Heart left ventricle (tissue), 16 donors: ENCODE measurements at regions not wholly inside any gene's neighbourhood (a gene's known extent, or its start where the extent isn't known, plus 50 kb on each side); places are given as distances from the start of the nearest gene placed in this dataset.
"Not testable (repeated sequence)": the region's sequence is repeated elsewhere in the genome, so short reads cannot be mapped to it uniquely, and the experiment has no call there.

Source experiments
- ATAC-seq, 4 donors: fragments of 200-7000 bp; cut with Tn5 transposase; one replicate each; pipeline ENCODE4 v1.9.1; 2020 to 2022; ENCODE audit warnings: moderate library complexity in 4 of 4, mild to moderate bottlenecking in 3 of 4, moderate number of reproducible peaks in 1 of 4
- DNase-seq, 5 donors: peaks; one replicate each; pipeline ENCODE4 v3.0.0-alpha.2; 2020
- H3K27ac ChIP-seq, 12 donors: fragments of 200-600 bp; sonication (generic) in 4 of 12; one replicate each; pipeline versions ENCODE4 v1.5.0 to v1.8.0; 2016 to 2022; ENCODE audit warnings: mild to moderate bottlenecking in 2 of 12
- H3K27me3 ChIP-seq, 9 donors: fragments of 200-600 bp; sonication (generic) in 2 of 9; one replicate each; pipeline versions ENCODE4 v1.5.1 to v1.8.0; 2016 to 2022; ENCODE audit warnings: mild to moderate bottlenecking in 3 of 9
- H3K36me3 ChIP-seq, 9 donors: fragments of 200-600 bp; sonication (generic) in 2 of 9; one replicate each; pipeline versions ENCODE4 v1.5.0 to v1.8.0; 2018 to 2022; ENCODE audit warnings: mild to moderate bottlenecking in 2 of 9
- H3K4me1 ChIP-seq, 12 donors: fragments of 200-600 bp; sonication (generic) in 4 of 12; one replicate each; pipeline versions ENCODE4 v1.5.0 to v1.8.0; 2016 to 2022; ENCODE audit warnings: mild to moderate bottlenecking in 3 of 12
- H3K4me3 ChIP-seq, 12 donors: fragments of 200-600 bp; sonication (generic) in 4 of 12; one replicate each; pipeline versions ENCODE4 v1.5.0 to v1.8.0; 2017 to 2022; ENCODE audit warnings: mild to moderate bottlenecking in 9 of 12, moderate library complexity in 4 of 12
- H3K9me3 ChIP-seq, 12 donors: fragments of 200-600 bp; sonication (generic) in 4 of 12; one replicate each; pipeline versions ENCODE4 v1.5.0 to v1.8.0; 2016 to 2022; ENCODE audit warnings: mild to moderate bottlenecking in 1 of 12
- POLR2A ChIP-seq, 2 donors: fragments of 450-650 bp; IDR thresholded peaks; one replicate each; pipeline ENCODE4 v1.6.1; 2017; ENCODE audit warnings: antibody characterized with exemption in 2 of 2, mild to moderate bottlenecking in 2 of 2, moderate library complexity in 2 of 2
- WGBS, 4 donors: extraction: QIAGEN DNeasy Blood & Tissue Kit in 2 of 4; methylation state at CpG; one replicate each; pipeline versions ENCODE4 v1.1.5 to v1.1.7; 2013 to 2018; 5-methylcytosine and 5-hydroxymethylcytosine counted together
- intact Hi-C, 10 donors: fragments of 100-400 bp; cut with DNase I; formaldehyde crosslinking; loops; one replicate each; pipeline versions ENCODE4 v1.11.1 to v1.14.2; 2022
- TF ChIP-seq, protein P1 (sequence below), 12 donors: fragments of 200-600 bp; sonication (generic) in 4 of 12; IDR thresholded peaks; one replicate each; pipeline versions ENCODE4 v1.5.0 to v1.8.0; 2018 to 2022; ENCODE audit warnings: antibody characterized with exemption in 12 of 12, mild to moderate bottlenecking in 5 of 12
- donor health status: ischemic (EF 13 %, LVEDD 7.1; RV severe dilation, severe dysfunction).
- donor health status: healthy with polysubstance abuse.
- donor health status: DM: no; HTN: yes; CAD: no.
- donor health status: DM: no; HTN: no; CAD: no.
- donor health status: ischemic (EF 25% LVEDD 6.9; RV normal size, moderate dysfunction).
- donor health status: ischemic (EF 25% LVEDD 5.7; RV mildly dilated, moderate dysfunction).
- donor health status: healthy.
- donor health status: DM: yes; HTN: yes; CAD: no.
- donor health status: ischemic (EF 35%, LVEDD 5.7; RV mildly dilated, moderate dysfunction).
- donor health status: nonischemic (EF 11% LVEDD 7.7; RV severe dilation, severe dysfunction).
- donor health status: DM: yes; HTN: yes; CAD: no.
- donor health status: PGD.
- donor health status: ischemic (EF 29% LVEDD 5.4; RV normal size, mild dysfunction).
- donor health status: nonischemic (EF 23%, LVEDD 6.1; RV moderate dilation, normal function).

DNA sequence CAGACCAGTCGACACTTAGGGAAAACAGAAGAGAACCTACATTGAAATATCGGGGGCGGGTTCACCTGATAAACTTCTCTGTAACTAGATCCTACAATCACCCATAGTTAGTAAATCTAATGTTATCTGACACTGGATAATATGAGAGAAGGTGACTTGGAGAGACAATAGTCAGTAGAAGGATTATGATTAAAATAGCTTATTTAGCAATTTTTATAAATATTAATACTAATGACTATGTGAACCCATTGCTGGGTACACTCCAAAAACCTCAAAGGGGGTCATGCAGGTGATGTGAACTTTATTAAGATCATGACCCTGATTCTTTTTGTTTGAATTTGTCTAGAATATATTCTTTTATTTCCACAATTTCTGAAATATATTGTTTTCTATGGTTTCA lies 164.1 kb upstream of the CCNH start:
- ATAC-seq, result no peak
- TF ChIP-seq, protein P1, sequence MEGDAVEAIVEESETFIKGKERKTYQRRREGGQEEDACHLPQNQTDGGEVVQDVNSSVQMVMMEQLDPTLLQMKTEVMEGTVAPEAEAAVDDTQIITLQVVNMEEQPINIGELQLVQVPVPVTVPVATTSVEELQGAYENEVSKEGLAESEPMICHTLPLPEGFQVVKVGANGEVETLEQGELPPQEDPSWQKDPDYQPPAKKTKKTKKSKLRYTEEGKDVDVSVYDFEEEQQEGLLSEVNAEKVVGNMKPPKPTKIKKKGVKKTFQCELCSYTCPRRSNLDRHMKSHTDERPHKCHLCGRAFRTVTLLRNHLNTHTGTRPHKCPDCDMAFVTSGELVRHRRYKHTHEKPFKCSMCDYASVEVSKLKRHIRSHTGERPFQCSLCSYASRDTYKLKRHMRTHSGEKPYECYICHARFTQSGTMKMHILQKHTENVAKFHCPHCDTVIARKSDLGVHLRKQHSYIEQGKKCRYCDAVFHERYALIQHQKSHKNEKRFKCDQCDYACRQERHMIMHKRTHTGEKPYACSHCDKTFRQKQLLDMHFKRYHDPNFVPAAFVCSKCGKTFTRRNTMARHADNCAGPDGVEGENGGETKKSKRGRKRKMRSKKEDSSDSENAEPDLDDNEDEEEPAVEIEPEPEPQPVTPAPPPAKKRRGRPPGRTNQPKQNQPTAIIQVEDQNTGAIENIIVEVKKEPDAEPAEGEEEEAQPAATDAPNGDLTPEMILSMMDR (IDR thresholded peaks at IDR 0.05), result no peak
- no peak for TF ChIP-seq POLR2A (IDR thresholded peaks at IDR 0.05)
- H3K4me3 ChIP-seq, result no peak overlapping the region
- no peak for DNase-seq
- H3K27me3 ChIP-seq, result no peaks in the 10 kb centered on the region
- intact Hi-C loops, result no loop called here
- H3K36me3 ChIP-seq, result no peaks in the 10 kb centered on the region
- H3K9me3 ChIP-seq, result no peaks in the 10 kb centered on the region
- 82 to 85% (median 83%) methylated on average over 3 of the region's 3 CpGs for WGBS, 4 donors
- H3K27ac ChIP-seq, result no peak overlapping the region
- no peaks in the 10 kb centered on the region for H3K4me1 ChIP-seq

DNA sequence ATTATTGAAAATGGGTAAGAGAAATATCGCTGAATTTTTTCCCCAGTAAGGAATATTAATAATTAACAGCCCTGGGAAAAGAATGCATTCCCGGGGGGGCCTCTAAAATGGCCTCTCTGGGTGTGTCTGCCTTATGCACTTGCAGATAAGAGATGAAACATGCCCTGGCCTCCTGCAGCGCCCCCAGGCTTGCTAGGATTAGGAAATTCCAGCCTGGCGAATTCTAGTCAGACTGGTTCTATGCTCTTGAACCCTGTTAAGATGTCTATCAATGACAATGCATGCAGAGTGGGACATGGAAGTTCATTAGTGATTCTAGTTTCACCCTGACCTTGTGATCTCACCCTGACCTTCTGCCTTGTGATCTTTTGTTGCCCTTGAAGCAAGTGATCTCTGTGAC lies 163.6 kb upstream of the CCNH start:
- intact Hi-C loops, H3K36me3 ChIP-seq, H3K27me3 ChIP-seq, H3K27ac ChIP-seq, H3K4me3 ChIP-seq, ATAC-seq, H3K9me3 ChIP-seq, DNase-seq, H3K4me1 ChIP-seq: not testable (repeated sequence)
- WGBS, 4 donors, result 53 to 72% (median 69%) methylated on average over 4 of the region's 4 CpGs

DNA sequence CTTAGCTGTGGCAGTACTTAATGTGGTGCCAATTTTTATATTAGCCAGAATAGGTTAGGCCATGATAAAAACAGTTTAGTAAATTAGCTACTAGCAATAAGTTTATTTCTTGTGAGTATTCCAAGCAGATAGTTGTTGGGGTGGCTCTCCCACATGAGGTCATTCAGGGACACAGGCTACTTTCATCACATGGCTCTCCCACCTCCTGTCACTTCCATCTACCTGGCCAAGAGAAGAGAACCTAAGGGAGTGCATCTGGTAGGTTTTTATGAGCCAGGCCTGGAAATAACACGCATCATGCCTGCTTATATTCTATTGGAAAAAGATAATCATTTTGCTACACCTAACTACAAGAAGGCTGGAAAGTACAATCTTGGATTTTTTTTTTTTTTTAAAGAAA lies 161.4 kb upstream of the CCNH start:
- H3K4me1 ChIP-seq, result no peaks in the 10 kb centered on the region
- no peak for DNase-seq
- no peak for TF ChIP-seq POLR2A (IDR thresholded peaks at IDR 0.05)
- TF ChIP-seq, protein P1 (IDR thresholded peaks at IDR 0.05), result no peak
- no peaks in the 10 kb centered on the region for H3K36me3 ChIP-seq
- intact Hi-C loops, result no loop called here
- H3K4me3 ChIP-seq, result no peak overlapping the region
- WGBS, 4 donors, result 77 to 87% (median 82%) methylated on average over 1 of the region's 1 CpG
- no peak overlapping the region for H3K27ac ChIP-seq
- no peaks in the 10 kb centered on the region for H3K27me3 ChIP-seq
- H3K9me3 ChIP-seq, result no peaks in the 10 kb centered on the region
- no peak for ATAC-seq

DNA sequence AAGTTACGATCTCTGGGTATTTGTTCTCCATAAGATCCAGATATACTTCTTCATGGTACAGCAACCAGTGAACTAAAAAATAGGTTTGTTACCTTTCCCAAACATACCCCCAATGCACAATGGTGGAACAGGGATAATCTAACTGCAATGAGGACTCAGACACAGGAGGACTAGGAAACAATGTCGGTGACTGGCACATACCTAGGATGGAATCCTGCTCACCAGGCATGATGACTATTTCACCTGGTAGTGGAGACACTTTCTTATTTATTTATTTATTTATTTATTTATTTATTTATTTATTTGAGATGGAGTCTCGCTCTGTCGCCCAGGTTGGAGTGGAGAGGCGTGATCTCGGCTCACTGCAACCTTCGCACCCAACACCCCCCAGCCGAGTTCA lies 159.9 kb upstream of the CCNH start:
- ATAC-seq, result no peak
- no peak for DNase-seq

DNA sequence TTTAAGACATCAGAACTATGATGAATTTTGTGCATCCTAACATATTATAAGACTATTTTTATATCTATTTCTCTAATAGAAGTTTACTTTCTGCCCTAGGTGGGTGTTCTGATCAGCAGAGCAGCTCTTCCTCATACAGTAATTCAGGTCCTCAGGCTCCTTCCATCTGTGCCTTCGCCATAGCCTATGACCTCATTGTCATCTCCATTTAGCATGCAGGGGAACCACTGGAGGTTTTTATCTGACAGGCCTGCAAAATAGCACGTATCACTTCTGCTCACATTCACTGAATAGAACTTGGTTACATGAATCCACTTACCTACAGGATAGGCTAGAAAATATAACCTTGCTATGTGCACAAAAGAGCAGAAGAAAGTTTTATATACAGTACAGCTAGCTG lies 159.4 kb upstream of the CCNH start:
- ATAC-seq (no peak), DNase-seq (no peak)
- no peaks in the 10 kb centered on the region for H3K9me3 ChIP-seq
- H3K27me3 ChIP-seq, result peaks cover 0 to under 1% (median 0%) of the 10 kb centered on the region in 9 donors
- intact Hi-C loops, result no loop called here
- H3K4me3 ChIP-seq, result no peak overlapping the region
- no peak overlapping the region for H3K27ac ChIP-seq
- TF ChIP-seq, protein P1 (IDR thresholded peaks at IDR 0.05), result no peak
- no peak for TF ChIP-seq POLR2A (IDR thresholded peaks at IDR 0.05)
- no peaks in the 10 kb centered on the region for H3K36me3 ChIP-seq
- H3K4me1 ChIP-seq, result no peaks in the 10 kb centered on the region
- 25 to 45% (median 27%) methylated on average over 2 of the region's 2 CpGs for WGBS, 4 donors

More for the DNA sequence above, 159.9 kb upstream of the CCNH start:
- no peaks in the 10 kb centered on the region for H3K4me1 ChIP-seq
- no peak for TF ChIP-seq POLR2A (IDR thresholded peaks at IDR 0.05)
- H3K27ac ChIP-seq, result no peak overlapping the region
- H3K27me3 ChIP-seq, result no peaks in the 10 kb centered on the region
- 90 to 95% (median 94%) methylated on average over 8 of the region's 8 CpGs for WGBS, 4 donors
- H3K9me3 ChIP-seq, result no peaks in the 10 kb centered on the region
- intact Hi-C loops, result no loop called here
- no peaks in the 10 kb centered on the region for H3K36me3 ChIP-seq
- no peak overlapping the region for H3K4me3 ChIP-seq
